MM.1S (cell line): ENCODE measurements at regions not wholly inside any gene's neighbourhood (a gene's known extent, or its start where the extent isn't known, plus 50 kb on each side); places are given as distances from the start of the nearest gene placed in this dataset.

Experiments used
- EZH2 ChIP-seq: fragments of 300-600 bp; sonication (generic); optimal IDR thresholded peaks from 2 replicates; pipeline ENCODE3; 2017; ENCODE audit warnings: low read depth, mild to moderate bottlenecking, antibody characterized with exemption, low read length, mixed read lengths
- EZH2phosphoT487 ChIP-seq: fragments of 300-600 bp; sonication (generic); IDR thresholded peaks from 2 replicates; pipeline ENCODE4 v1.6.1; 2018; ENCODE audit warnings: antibody characterized with exemption, low read length
- TF ChIP-seq, protein P1 (sequence below): fragments of 300-600 bp; sonication (generic); IDR thresholded peaks from 2 replicates; pipeline ENCODE4 v1.5.1; 2016; ENCODE audit warnings: antibody characterized with exemption, low read length, mixed read lengths

DNA sequence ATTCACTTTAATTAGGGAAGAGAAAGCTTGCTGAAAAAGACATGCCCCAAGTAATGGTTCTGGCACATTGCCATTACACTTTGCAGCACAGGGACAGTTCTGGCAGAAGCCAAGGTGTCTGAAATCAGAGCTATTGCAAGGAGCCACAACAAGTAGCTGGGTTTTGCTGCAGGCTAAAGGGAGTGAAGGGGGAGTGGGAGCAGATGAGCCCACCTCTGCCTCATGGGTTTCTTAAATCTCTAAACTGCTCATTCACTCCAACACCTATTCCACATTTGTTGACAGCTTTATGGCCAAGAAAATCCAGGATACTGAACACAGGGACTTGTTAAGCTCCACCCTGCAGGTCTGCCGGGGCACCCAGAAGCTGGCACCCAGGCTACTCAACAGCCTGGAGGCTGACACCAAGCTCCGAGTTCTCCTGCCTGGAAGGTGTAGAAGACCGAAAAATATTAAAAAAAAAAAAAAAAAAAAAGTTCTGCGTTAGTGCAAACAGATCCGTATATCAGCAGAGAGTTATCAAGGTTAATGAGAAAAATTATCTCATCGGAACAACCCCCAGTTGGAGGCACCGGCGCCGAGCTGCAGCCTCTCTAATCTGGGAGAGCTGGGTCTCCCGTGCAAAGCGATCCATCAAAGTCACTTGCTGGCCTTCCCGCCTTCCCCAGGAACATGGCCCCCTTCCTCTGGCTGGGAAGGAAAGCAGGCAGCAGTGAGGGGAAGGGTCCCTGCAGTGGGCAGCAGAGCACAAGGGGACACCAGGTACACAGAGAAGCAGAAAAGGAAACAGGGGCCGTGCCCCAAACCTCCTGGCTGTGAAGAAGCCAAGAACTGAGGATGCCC, 123.7 kb downstream of the HNMT start:
- TF ChIP-seq EZH2 (no peak), EZH2phosphoT487 (no peak)
- TF ChIP-seq, protein P1, sequence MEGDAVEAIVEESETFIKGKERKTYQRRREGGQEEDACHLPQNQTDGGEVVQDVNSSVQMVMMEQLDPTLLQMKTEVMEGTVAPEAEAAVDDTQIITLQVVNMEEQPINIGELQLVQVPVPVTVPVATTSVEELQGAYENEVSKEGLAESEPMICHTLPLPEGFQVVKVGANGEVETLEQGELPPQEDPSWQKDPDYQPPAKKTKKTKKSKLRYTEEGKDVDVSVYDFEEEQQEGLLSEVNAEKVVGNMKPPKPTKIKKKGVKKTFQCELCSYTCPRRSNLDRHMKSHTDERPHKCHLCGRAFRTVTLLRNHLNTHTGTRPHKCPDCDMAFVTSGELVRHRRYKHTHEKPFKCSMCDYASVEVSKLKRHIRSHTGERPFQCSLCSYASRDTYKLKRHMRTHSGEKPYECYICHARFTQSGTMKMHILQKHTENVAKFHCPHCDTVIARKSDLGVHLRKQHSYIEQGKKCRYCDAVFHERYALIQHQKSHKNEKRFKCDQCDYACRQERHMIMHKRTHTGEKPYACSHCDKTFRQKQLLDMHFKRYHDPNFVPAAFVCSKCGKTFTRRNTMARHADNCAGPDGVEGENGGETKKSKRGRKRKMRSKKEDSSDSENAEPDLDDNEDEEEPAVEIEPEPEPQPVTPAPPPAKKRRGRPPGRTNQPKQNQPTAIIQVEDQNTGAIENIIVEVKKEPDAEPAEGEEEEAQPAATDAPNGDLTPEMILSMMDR: no peak
